Neuronal stem cell (in vitro differentiated cells): ENCODE measurements at regions not wholly inside any gene's neighbourhood (a gene's known extent, or its start where the extent isn't known, plus 50 kb on each side); places are given as distances from the start of the nearest gene placed in this dataset.

Experiments
- DNase-seq: peaks from one replicate; pipeline ENCODE4 v3.0.0-alpha.2; 2013; ENCODE audit warnings: low spot score
- H2AFZ ChIP-seq: one replicate; pipeline ENCODE4 v1.6.1; 2013; ENCODE audit warnings: mild to moderate bottlenecking, low read length, inconsistent platforms
- H2AK5ac ChIP-seq: 2 replicates; pipeline ENCODE4 v1.6.1; 2013; ENCODE audit warnings: low read depth, mild to moderate bottlenecking, inconsistent platforms, low read length, moderate library complexity, mixed read lengths
- H2BK120ac ChIP-seq: 2 replicates; pipeline ENCODE4 v1.6.1; 2013; ENCODE audit warnings: low read depth, mild to moderate bottlenecking, inconsistent platforms, low read length, moderate library complexity, mixed read lengths
- H2BK12ac ChIP-seq: one replicate; pipeline ENCODE4 v1.6.1; 2013; ENCODE audit warnings: low read length, inconsistent platforms
- H2BK15ac ChIP-seq: 2 replicates; pipeline ENCODE4 v1.6.1; 2013; ENCODE audit warnings: mild to moderate bottlenecking, low read length, inconsistent platforms, mixed read lengths
- H2BK5ac ChIP-seq: one replicate; pipeline ENCODE4 v1.6.1; 2013; ENCODE audit warnings: inconsistent platforms, mild to moderate bottlenecking, low read length, moderate library complexity
- H3K14ac ChIP-seq: one replicate; pipeline ENCODE4 v1.6.1; 2013; ENCODE audit warnings: low read length, inconsistent platforms
- H3K18ac ChIP-seq: 2 replicates; pipeline ENCODE4 v1.6.1; 2013; ENCODE audit warnings: low read length, inconsistent platforms
- H3K23ac ChIP-seq: 2 replicates; pipeline ENCODE4 v1.6.1; 2013; ENCODE audit warnings: low read depth, mild to moderate bottlenecking, mixed read lengths, low read length, inconsistent platforms; ENCODE audit not compliant: poor library complexity
- H3K27ac ChIP-seq: replicated peaks from 3 replicates; pipeline ENCODE4 v1.5.1; 2013; ENCODE audit warnings: low read length, inconsistent platforms
- H3K27me3 ChIP-seq, 3 experiments: 2 replicates each; pipeline ENCODE4 v1.6.1; 2013; ENCODE audit warnings: low read length in 3 of 3, mild to moderate bottlenecking in 2 of 3, inconsistent platforms in 1 of 3, low read depth in 1 of 3, mixed read lengths in 1 of 3, moderate library complexity in 1 of 3; ENCODE audit not compliant: control insufficient read depth in 3 of 3, insufficient read depth in 3 of 3
- H3K36me3 ChIP-seq, 2 donors: replicated peaks in 1 of 2; 2 replicates each; pipeline ENCODE4 v1.6.1; 2013; ENCODE audit warnings: low read length in 2 of 2; ENCODE audit not compliant: control insufficient read depth in 2 of 2, insufficient read depth in 2 of 2
- H3K4ac ChIP-seq: 2 replicates; pipeline ENCODE4 v1.6.1; 2013; ENCODE audit warnings: inconsistent platforms, mild to moderate bottlenecking, low read length, moderate library complexity
- H3K4me1 ChIP-seq, 2 donors: 1 replicate in 1 of 2; 2 replicates in 1 of 2; pipeline ENCODE4 v1.6.1; 2013; ENCODE audit warnings: low read length in 2 of 2, low read depth in 1 of 2; ENCODE audit not compliant: control insufficient read depth in 2 of 2, insufficient read depth in 1 of 2
- H3K4me2 ChIP-seq: one replicate; pipeline ENCODE4 v1.6.1; 2013; ENCODE audit warnings: mild to moderate bottlenecking, low read length, inconsistent platforms; ENCODE audit not compliant: insufficient read depth, poor library complexity, severe bottlenecking
- H3K4me3 ChIP-seq, 2 donors: 2 replicates each; pipeline ENCODE4 v1.5.1; 2013; ENCODE audit warnings: low read length in 2 of 2, mild to moderate bottlenecking in 2 of 2, inconsistent platforms in 1 of 2, moderate library complexity in 1 of 2
- H3K79me1 ChIP-seq: one replicate; pipeline ENCODE4 v1.6.1; 2013; ENCODE audit warnings: low read depth, mild to moderate bottlenecking, inconsistent platforms, low read length, moderate library complexity
- H3K9ac ChIP-seq: one replicate; pipeline ENCODE4 v1.6.1; 2013; ENCODE audit warnings: mild to moderate bottlenecking, low read depth, low read length, inconsistent platforms; ENCODE audit not compliant: poor library complexity
- H3K9me3 ChIP-seq, 2 donors: replicated peaks in 1 of 2; 2 replicates each; pipeline versions ENCODE3 to v1.6.1; 2013; ENCODE audit warnings: low read length in 2 of 2, mild to moderate bottlenecking in 2 of 2, inconsistent platforms in 1 of 2, low read depth in 1 of 2, mixed read lengths in 1 of 2, moderate library complexity in 1 of 2; ENCODE audit not compliant: control insufficient read depth in 2 of 2, insufficient read depth in 1 of 2
- H4K8ac ChIP-seq: one replicate; pipeline ENCODE4 v1.6.1; 2013; ENCODE audit warnings: low read depth, mild to moderate bottlenecking, inconsistent platforms, low read length, moderate library complexity
- H4K91ac ChIP-seq: one replicate; pipeline ENCODE4 v1.6.1; 2013; ENCODE audit warnings: low read length, low read depth, mild to moderate bottlenecking, inconsistent platforms; ENCODE audit not compliant: poor library complexity
- WGBS, 2 donors: extraction: QIAGEN DNeasy Blood & Tissue Kit; methylation state at CpG; one replicate each; pipeline ENCODE4 v1.1.7; 2013; ENCODE audit warnings: missing lambda C conversion rate in 2 of 2, mixed read lengths in 1 of 2; ENCODE audit not compliant: insufficient read length in 2 of 2, insufficient replicate concordance in 1 of 2; ENCODE audit errors: extremely low coverage in 2 of 2; 5-methylcytosine and 5-hydroxymethylcytosine counted together

GRCh38 chr10:31687663-31688482 is 240.8 kb downstream of the ARHGAP12 start:
- H3K4ac ChIP-seq, result no peak overlapping the region
- no CpG with 5 or more reads among the region's 3 CpGs for WGBS, 2 donors
- no peaks in the 10 kb centered on the region for H3K27me3 ChIP-seq
- H3K18ac ChIP-seq, result no peak overlapping the region
- H3K4me2 ChIP-seq, result no peak overlapping the region
- H2BK15ac ChIP-seq, result no peak overlapping the region
- no peak overlapping the region for H3K14ac ChIP-seq
- H2BK5ac ChIP-seq, result no peak overlapping the region
- peaks cover 14 to 17% of the 10 kb centered on the region in 2 donors for H3K9me3 ChIP-seq
- H2BK12ac ChIP-seq, result no peak overlapping the region
- no peak overlapping the region for H2AFZ ChIP-seq
- H2AK5ac ChIP-seq, result no peak overlapping the region
- no peaks in the 10 kb centered on the region for H3K36me3 ChIP-seq
- no peak overlapping the region for H3K23ac ChIP-seq
- no peak overlapping the region for H2BK120ac ChIP-seq
- no peak overlapping the region for H4K91ac ChIP-seq
- H4K8ac ChIP-seq, result no peak overlapping the region
- H3K79me1 ChIP-seq, result no peaks in the 10 kb centered on the region
- no peaks in the 10 kb centered on the region for H3K4me1 ChIP-seq
- no peak overlapping the region for H3K4me3 ChIP-seq
- H3K27ac ChIP-seq, result no peak overlapping the region
- DNase-seq, result no peak
- H3K9ac ChIP-seq, result no peak overlapping the region

GRCh38 chr10:31686599-31686998 is 242.0 kb downstream of the ARHGAP12 start:
- H3K23ac ChIP-seq, result no peak overlapping the region
- no peak overlapping the region for H3K18ac ChIP-seq
- no peaks in the 10 kb centered on the region for H3K79me1 ChIP-seq
- H3K14ac ChIP-seq, result no peak overlapping the region
- H3K27ac ChIP-seq, result no peak overlapping the region
- H2BK120ac ChIP-seq, result no peak overlapping the region
- H2AFZ ChIP-seq, result no peak overlapping the region
- H3K27me3 ChIP-seq, result no peaks in the 10 kb centered on the region
- H2BK15ac ChIP-seq, result no peak overlapping the region
- H4K8ac ChIP-seq, result no peak overlapping the region
- no peak overlapping the region for H3K4ac ChIP-seq
- H3K36me3 ChIP-seq, result no peaks in the 10 kb centered on the region
- H4K91ac ChIP-seq, result no peak overlapping the region
- no peak for DNase-seq
- H2AK5ac ChIP-seq, result no peak overlapping the region
- H2BK12ac ChIP-seq, result no peak overlapping the region
- no peak overlapping the region for H3K9ac ChIP-seq
- H2BK5ac ChIP-seq, result no peak overlapping the region
- H3K4me2 ChIP-seq, result no peak overlapping the region
- H3K9me3 ChIP-seq, result peaks cover 16 to 22% of the 10 kb centered on the region in 2 donors
- no peak overlapping the region for H3K4me3 ChIP-seq
- no peaks in the 10 kb centered on the region for H3K4me1 ChIP-seq

GRCh38 chr10:31683682-31684081 is 244.9 kb downstream of the ARHGAP12 start:
- no peak overlapping the region for H2AK5ac ChIP-seq
- H3K79me1 ChIP-seq, result no peaks in the 10 kb centered on the region
- no peak overlapping the region for H3K18ac ChIP-seq
- no peak overlapping the region for H3K4me2 ChIP-seq
- no peak overlapping the region for H3K9ac ChIP-seq
- no peak overlapping the region for H2BK5ac ChIP-seq
- H3K4ac ChIP-seq, result no peak overlapping the region
- H3K4me1 ChIP-seq, result no peaks in the 10 kb centered on the region
- H3K27me3 ChIP-seq, result no peaks in the 10 kb centered on the region
- no peak overlapping the region for H2AFZ ChIP-seq
- H3K14ac ChIP-seq, result no peak overlapping the region
- H3K4me3 ChIP-seq, result no peak overlapping the region
- H3K27ac ChIP-seq, result no peak overlapping the region
- no peaks in the 10 kb centered on the region for H3K36me3 ChIP-seq
- H2BK12ac ChIP-seq, result no peak overlapping the region
- no peak overlapping the region for H4K8ac ChIP-seq
- DNase-seq, result no peak
- H2BK120ac ChIP-seq, result no peak overlapping the region
- no peak overlapping the region for H3K23ac ChIP-seq
- H4K91ac ChIP-seq, result no peak overlapping the region
- WGBS, 2 donors, result no CpG with 5 or more reads among the region's 1 CpG
- peaks cover 15 to 18% of the 10 kb centered on the region in 2 donors for H3K9me3 ChIP-seq
- H2BK15ac ChIP-seq, result no peak overlapping the region

- H3K9ac ChIP-seq, result no peak overlapping the region
- H2AFZ ChIP-seq, result no peak overlapping the region
- H4K8ac ChIP-seq, result no peak overlapping the region
- no peak overlapping the region for H3K18ac ChIP-seq
- H3K4me1 ChIP-seq, result peaks cover 15 to 17% of the 10 kb centered on the region in 2 donors
- no peaks in the 10 kb centered on the region for H3K79me1 ChIP-seq
- H2BK120ac ChIP-seq, result no peak overlapping the region
- H3K36me3 ChIP-seq, result no peaks in the 10 kb centered on the region
- no peak overlapping the region for H2BK15ac ChIP-seq
- H2AK5ac ChIP-seq, result no peak overlapping the region
- H3K27ac ChIP-seq, result no peak overlapping the region
- H3K23ac ChIP-seq, result no peak overlapping the region
- no peak for DNase-seq
- no peak overlapping the region for H3K4me2 ChIP-seq
- no peak overlapping the region for H3K4me3 ChIP-seq
- no peak overlapping the region for H3K14ac ChIP-seq
- WGBS, 2 donors, result no CpG with 5 or more reads among the region's 4 CpGs
- no peak overlapping the region for H4K91ac ChIP-seq
- H3K4ac ChIP-seq, result no peak overlapping the region
- H2BK12ac ChIP-seq, result no peak overlapping the region
- H3K9me3 ChIP-seq, result peaks cover 15 to 27% of the 10 kb centered on the region in 2 donors
- H2BK5ac ChIP-seq, result no peak overlapping the region
- H3K27me3 ChIP-seq, result no peaks in the 10 kb centered on the region
These were observed 248.7 kb downstream of the ARHGAP12 start for GRCh38 chr10:31679936-31680335.
